ENCODE measurements at regions not wholly inside any gene's neighbourhood (a gene's known extent, or its start where the extent isn't known, plus 50 kb on each side); places are given as distances from the start of the nearest gene placed in this dataset.

GRCh38 chr5:52173133-52173532 lies 614.6 kb upstream of the ITGA1 start:
- TF ChIP-seq CTCF (IDR thresholded peaks at IDR 0.05), result no peak
- no peak for DNase-seq
- no peaks in the 10 kb centered on the region for H3K27me3 Mint-ChIP-seq
- CTCF ChIA-PET, result no interaction called here
- no peaks in the 10 kb centered on the region for H3K4me1 Mint-ChIP-seq
- H3K4me3 Mint-ChIP-seq, result no peak overlapping the region
- peaks cover 7% of the 10 kb centered on the region for H3K9me3 Mint-ChIP-seq
- no peaks in the 10 kb centered on the region for H3K36me3 Mint-ChIP-seq (ENCODE audit: low read depth)
- intact Hi-C loops (cut with micrococcal nuclease), result no loop called here
- POLR2A ChIA-PET, result no interaction called here
- no peak overlapping the region for H3K27ac Mint-ChIP-seq
- ATAC-seq (ENCODE audit: low read depth), result no peak

- H3K27me3 Mint-ChIP-seq, result no peaks in the 10 kb centered on the region
- H3K36me3 Mint-ChIP-seq (ENCODE audit: low read depth), result no peaks in the 10 kb centered on the region
- no peak overlapping the region for H3K27ac Mint-ChIP-seq
- H3K4me1 Mint-ChIP-seq, result no peaks in the 10 kb centered on the region
- no peak for TF ChIP-seq CTCF (IDR thresholded peaks at IDR 0.05)
- ChIA-PET CTCF (no interaction called here), POLR2A (no interaction called here)
- no peak overlapping the region for H3K4me3 Mint-ChIP-seq
- intact Hi-C loops (cut with micrococcal nuclease), result no loop called here
- DNase-seq (no peak), ATAC-seq (ENCODE audit: low read depth) (no peak)
- no peaks in the 10 kb centered on the region for H3K9me3 Mint-ChIP-seq
Observed at GRCh38 chr5:52177193-52177592, 610.5 kb upstream of the ITGA1 start.

- DNase-seq (no peak), ATAC-seq (ENCODE audit: low read depth) (no peak)
- intact Hi-C loops (cut with micrococcal nuclease), result no loop called here
- Mint-ChIP-seq H3K27me3 (no peaks in the 10 kb centered on the region), H3K4me3 (no peak overlapping the region), H3K27ac (no peak overlapping the region), H3K4me1 (no peaks in the 10 kb centered on the region), H3K9me3 (no peaks in the 10 kb centered on the region), H3K36me3 (ENCODE audit: low read depth) (no peaks in the 10 kb centered on the region)
- no peak for TF ChIP-seq CTCF (IDR thresholded peaks at IDR 0.05)
- ChIA-PET POLR2A (no interaction called here), CTCF (no interaction called here)
Observed at GRCh38 chr5:52181403-52181802, 606.3 kb upstream of the ITGA1 start.

GRCh38 chr5:52190737-52191136 lies 597.0 kb upstream of the ITGA1 start:
- intact Hi-C loops (cut with micrococcal nuclease), result no loop called here
- Mint-ChIP-seq H3K4me3 (no peak overlapping the region), H3K27ac (no peak overlapping the region), H3K36me3 (ENCODE audit: low read depth) (no peaks in the 10 kb centered on the region), H3K9me3 (peaks cover 9% of the 10 kb centered on the region), H3K4me1 (no peaks in the 10 kb centered on the region), H3K27me3 (no peaks in the 10 kb centered on the region)
- DNase-seq (no peak), ATAC-seq (ENCODE audit: low read depth) (no peak)
- no peak for TF ChIP-seq CTCF (IDR thresholded peaks at IDR 0.05)
- POLR2A ChIA-PET, result no interaction called here
- CTCF ChIA-PET, result no interaction called here

GRCh38 chr5:52199833-52200232 lies 587.9 kb upstream of the ITGA1 start:
- peaks cover 3% of the 10 kb centered on the region for H3K9me3 Mint-ChIP-seq

More at GRCh38 chr5:52199833-52200232, 587.9 kb upstream of the ITGA1 start:
- TF ChIP-seq CTCF (IDR thresholded peaks at IDR 0.05), result no peak
- H3K4me1 Mint-ChIP-seq, result no peaks in the 10 kb centered on the region
- no peak overlapping the region for H3K4me3 Mint-ChIP-seq
- no peaks in the 10 kb centered on the region for H3K36me3 Mint-ChIP-seq (ENCODE audit: low read depth)
- H3K27ac Mint-ChIP-seq, result no peak overlapping the region
- ChIA-PET POLR2A (no interaction called here), CTCF (no interaction called here)
- H3K27me3 Mint-ChIP-seq, result no peaks in the 10 kb centered on the region
- ATAC-seq (ENCODE audit: low read depth) (no peak), DNase-seq (no peak)
- intact Hi-C loops (cut with micrococcal nuclease), result no loop called here
